ENCODE measurements at regions not wholly inside any gene's neighbourhood (a gene's known extent, or its start where the extent isn't known, plus 50 kb on each side); places are given as distances from the start of the nearest gene placed in this dataset.
"Not testable (repeated sequence)": the region's sequence is repeated elsewhere in the genome, so short reads cannot be mapped to it uniquely, and the experiment has no call there.

- H3K4me1 Mint-ChIP-seq; H3K9me3 Mint-ChIP-seq; H3F3A ChIP-seq (replicated peaks; ENCODE audit: low read depth); H3K4me3 Mint-ChIP-seq; H3K36me3 Mint-ChIP-seq (ENCODE audit: low read depth); H3K27me3 ChIP-seq (ENCODE audit: insufficient read depth); H3K27ac ChIP-seq (ENCODE audit: low read depth); H3K27me3 Mint-ChIP-seq (ENCODE audit: insufficient read depth, low read depth, poor library complexity); H3K4me3 ChIP-seq; H3K4me1 ChIP-seq (ENCODE audit: insufficient read depth); H2AFZ ChIP-seq; H3K9me2 ChIP-seq (ENCODE audit: insufficient read depth); ATAC-seq; H4K20me1 ChIP-seq (replicated peaks; ENCODE audit: insufficient read depth); H3K27ac Mint-ChIP-seq; H3K79me2 ChIP-seq (replicated peaks; ENCODE audit: insufficient read depth); H3K4me2 ChIP-seq; H3K36me3 ChIP-seq (ENCODE audit: insufficient read depth): not testable (repeated sequence)
- peak; percentile 0 for DNase-seq (ENCODE audit: low spot score)
- TF ChIP-seq, protein P1, sequence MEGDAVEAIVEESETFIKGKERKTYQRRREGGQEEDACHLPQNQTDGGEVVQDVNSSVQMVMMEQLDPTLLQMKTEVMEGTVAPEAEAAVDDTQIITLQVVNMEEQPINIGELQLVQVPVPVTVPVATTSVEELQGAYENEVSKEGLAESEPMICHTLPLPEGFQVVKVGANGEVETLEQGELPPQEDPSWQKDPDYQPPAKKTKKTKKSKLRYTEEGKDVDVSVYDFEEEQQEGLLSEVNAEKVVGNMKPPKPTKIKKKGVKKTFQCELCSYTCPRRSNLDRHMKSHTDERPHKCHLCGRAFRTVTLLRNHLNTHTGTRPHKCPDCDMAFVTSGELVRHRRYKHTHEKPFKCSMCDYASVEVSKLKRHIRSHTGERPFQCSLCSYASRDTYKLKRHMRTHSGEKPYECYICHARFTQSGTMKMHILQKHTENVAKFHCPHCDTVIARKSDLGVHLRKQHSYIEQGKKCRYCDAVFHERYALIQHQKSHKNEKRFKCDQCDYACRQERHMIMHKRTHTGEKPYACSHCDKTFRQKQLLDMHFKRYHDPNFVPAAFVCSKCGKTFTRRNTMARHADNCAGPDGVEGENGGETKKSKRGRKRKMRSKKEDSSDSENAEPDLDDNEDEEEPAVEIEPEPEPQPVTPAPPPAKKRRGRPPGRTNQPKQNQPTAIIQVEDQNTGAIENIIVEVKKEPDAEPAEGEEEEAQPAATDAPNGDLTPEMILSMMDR (conservative IDR thresholded peaks at IDR 0.05; ENCODE audit: low read depth in 2 of 2), result 0 out of 4 replicates have a peak, but pooled peaks of 1 of the 2 experiments have one; percentile 7
Observed at GRCh38 chr16:32038783-32039496, 165.3 kb downstream of the ZNF267 start.

GRCh38 chr16:32039919-32040318 lies 166.3 kb downstream of the ZNF267 start:
- H3K27ac ChIP-seq (ENCODE audit: low read depth); H3K9me2 ChIP-seq (ENCODE audit: insufficient read depth); H3K79me2 ChIP-seq (replicated peaks; ENCODE audit: insufficient read depth); H3F3A ChIP-seq (replicated peaks; ENCODE audit: low read depth); H3K27me3 ChIP-seq (ENCODE audit: insufficient read depth); H3K36me3 ChIP-seq (ENCODE audit: insufficient read depth); H2AFZ ChIP-seq; H4K20me1 ChIP-seq (replicated peaks; ENCODE audit: insufficient read depth); H3K4me3 Mint-ChIP-seq; H3K27me3 Mint-ChIP-seq (ENCODE audit: insufficient read depth, low read depth, poor library complexity); H3K36me3 Mint-ChIP-seq (ENCODE audit: low read depth); H3K27ac Mint-ChIP-seq; DNase-seq (ENCODE audit: low spot score); ATAC-seq; H3K4me3 ChIP-seq; H3K4me2 ChIP-seq; H3K9me3 Mint-ChIP-seq; H3K4me1 Mint-ChIP-seq; H3K4me1 ChIP-seq (ENCODE audit: insufficient read depth): not testable (repeated sequence)

- not testable (repeated sequence) for H3K27ac ChIP-seq (ENCODE audit: low read depth); DNase-seq (ENCODE audit: low spot score); ATAC-seq; H3K4me1 ChIP-seq (ENCODE audit: insufficient read depth); H3K4me3 Mint-ChIP-seq; H3K27me3 ChIP-seq (ENCODE audit: insufficient read depth); H3F3A ChIP-seq (replicated peaks; ENCODE audit: low read depth); H3K36me3 ChIP-seq (ENCODE audit: insufficient read depth); H3K4me3 ChIP-seq; H3K36me3 Mint-ChIP-seq (ENCODE audit: low read depth); H3K4me1 Mint-ChIP-seq; H4K20me1 ChIP-seq (replicated peaks; ENCODE audit: insufficient read depth); H3K79me2 ChIP-seq (replicated peaks; ENCODE audit: insufficient read depth); H3K4me2 ChIP-seq; H3K27ac Mint-ChIP-seq; H3K9me3 Mint-ChIP-seq; H2AFZ ChIP-seq; H3K9me2 ChIP-seq (ENCODE audit: insufficient read depth); H3K27me3 Mint-ChIP-seq (ENCODE audit: insufficient read depth, low read depth, poor library complexity)
Observed at GRCh38 chr16:32066016-32066651, 187.0 kb upstream of the TP53TG3D start.

- H3K9me2 ChIP-seq (ENCODE audit: insufficient read depth); H3K27ac Mint-ChIP-seq; H2AFZ ChIP-seq; ATAC-seq; H3K4me3 Mint-ChIP-seq; H3K27me3 Mint-ChIP-seq (ENCODE audit: insufficient read depth, low read depth, poor library complexity); H3K4me3 ChIP-seq; H3K36me3 ChIP-seq (ENCODE audit: insufficient read depth); H3K27me3 ChIP-seq (ENCODE audit: insufficient read depth); H3K4me1 Mint-ChIP-seq; H3K4me2 ChIP-seq; H3K79me2 ChIP-seq (replicated peaks; ENCODE audit: insufficient read depth); H3K27ac ChIP-seq (ENCODE audit: low read depth); DNase-seq (ENCODE audit: low spot score); H3K4me1 ChIP-seq (ENCODE audit: insufficient read depth); H4K20me1 ChIP-seq (replicated peaks; ENCODE audit: insufficient read depth); H3F3A ChIP-seq (replicated peaks; ENCODE audit: low read depth); H3K36me3 Mint-ChIP-seq (ENCODE audit: low read depth): not testable (repeated sequence)
- peaks cover 13% of the 10 kb centered on the region for H3K9me3 Mint-ChIP-seq
Observed at GRCh38 chr16:32071586-32071985, 181.5 kb upstream of the TP53TG3D start.

- DNase-seq (ENCODE audit: low spot score); H3F3A ChIP-seq (replicated peaks; ENCODE audit: low read depth); H3K36me3 Mint-ChIP-seq (ENCODE audit: low read depth); H3K79me2 ChIP-seq (replicated peaks; ENCODE audit: insufficient read depth); H2AFZ ChIP-seq; H3K9me3 Mint-ChIP-seq; H3K4me3 ChIP-seq; H3K27ac Mint-ChIP-seq; H4K20me1 ChIP-seq (replicated peaks; ENCODE audit: insufficient read depth); H3K27me3 Mint-ChIP-seq (ENCODE audit: insufficient read depth, low read depth, poor library complexity); H3K36me3 ChIP-seq (ENCODE audit: insufficient read depth); H3K9me2 ChIP-seq (ENCODE audit: insufficient read depth); H3K27ac ChIP-seq (ENCODE audit: low read depth); H3K27me3 ChIP-seq (ENCODE audit: insufficient read depth); H3K4me3 Mint-ChIP-seq; H3K4me1 Mint-ChIP-seq; H3K4me1 ChIP-seq (ENCODE audit: insufficient read depth); H3K4me2 ChIP-seq; ATAC-seq: not testable (repeated sequence)
Observed at GRCh38 chr16:32083891-32084290, 169.2 kb upstream of the TP53TG3D start.

Measured in GM23338 (cell line).